K562 (cell line): ENCODE measurements at regions not wholly inside any gene's neighbourhood (a gene's known extent, or its start where the extent isn't known, plus 50 kb on each side); places are given as distances from the start of the nearest gene placed in this dataset.

Source experiments
- ATAC-seq: fragments of 200-7000 bp; cut with Tn5 transposase; 3 replicates; pipeline ENCODE4 v1.9.1; 2020; ENCODE audit warnings: moderate library complexity
- BruUV-seq: library from RNA; stranded (reverse); fragments of 400-500 nt; replicated peaks from 2 replicates; lab custom pipeline; 2021; lab: Mats Ljungman, UMichigan
- CTCF ChIA-PET: fragments of 300-600 bp; formaldehyde crosslinking; extraction: SDS; loops from one replicate; lab custom pipeline; 2021; ENCODE audit warnings: low intra/inter-chr PET ratio; lab: Yijun Ruan, JAX
- POLR2A ChIA-PET: fragments of 300-600, 350-650 bp; sonication (Branson Sonifier 250); formaldehyde crosslinking; extraction: SDS; loops from one replicate; lab custom pipeline; 2021; ENCODE audit warnings: antibody characterized with exemption, inconsistent platforms; lab: Yijun Ruan, JAX
- DNase-seq, 4 experiments: peaks; one replicate each; pipeline versions ENCODE4 v3.0.0 to v3.0.0-alpha.2; 2011 to 2018; ENCODE audit warnings: low spot score in 3 of 4, mixed read lengths in 3 of 4; ENCODE audit errors: extremely low read depth in 1 of 4
- FAIRE-seq: peaks from 2 replicates; lab custom pipeline; 2011; peaks lifted over from hg19 to GRCh38; lab: Jason Lieb, UNC
- H2AFZ ChIP-seq: 2 replicates; pipeline ENCODE4 v1.6.0; 2011; ENCODE audit warnings: low read depth, low read length, control low read depth, inconsistent platforms
- H3K27ac ChIP-seq: fragments of 200-600 bp; 3 replicates; pipeline ENCODE4 v1.8.0; 2011; ENCODE audit warnings: low read depth, mild to moderate bottlenecking, control low read depth, inconsistent platforms, low read length, moderate library complexity, mixed read lengths; ENCODE audit errors: extremely low read depth
- H3K27me3 ChIP-seq, 2 experiments: fragments of 300-600 bp in 1 of 2; 2 replicates in 1 of 2; 3 replicates in 1 of 2; pipeline versions ENCODE4 v1.6.0 to v1.8.0; 2011; ENCODE audit warnings: inconsistent platforms in 2 of 2, low read length in 2 of 2, mild to moderate bottlenecking in 1 of 2, mixed read lengths in 1 of 2, moderate library complexity in 1 of 2; ENCODE audit not compliant: control insufficient read depth in 2 of 2, insufficient read depth in 2 of 2
- H3K36me3 ChIP-seq: fragments of 300-600 bp; 3 replicates; pipeline ENCODE4 v1.8.0; 2011; ENCODE audit warnings: mild to moderate bottlenecking, low read length, inconsistent platforms; ENCODE audit not compliant: control insufficient read depth, insufficient read depth
- H3K4me1 ChIP-seq, 2 experiments: fragments of 200-600 bp in 1 of 2; replicated peaks in 1 of 2; 2 replicates in 1 of 2; 3 replicates in 1 of 2; pipeline versions ENCODE4 v1.5.1 to v1.8.0; 2011; ENCODE audit warnings: inconsistent platforms in 2 of 2, low read length in 2 of 2, mild to moderate bottlenecking in 1 of 2, mixed read lengths in 1 of 2, moderate library complexity in 1 of 2; ENCODE audit not compliant: control insufficient read depth in 2 of 2, insufficient read depth in 2 of 2
- H3K4me2 ChIP-seq: 2 replicates; pipeline ENCODE4 v1.6.1; 2011; ENCODE audit warnings: low read length, control low read depth, inconsistent platforms, mixed read lengths; ENCODE audit not compliant: insufficient read depth
- H3K4me3 ChIP-seq: fragments of 200-600 bp; sonication (generic), shearing (Covaris generic); 2 replicates; pipeline ENCODE4 v1.5.1; 2016; ENCODE audit warnings: control low read depth, inconsistent platforms
- H3K79me2 ChIP-seq: fragments of 200-600 bp; 3 replicates; pipeline ENCODE4 v1.8.0; 2011; ENCODE audit warnings: low read length, inconsistent platforms; ENCODE audit not compliant: control insufficient read depth, insufficient read depth
- H3K9ac ChIP-seq, 2 experiments: 2 replicates each; pipeline versions ENCODE4 v1.6.0 to v1.6.1; 2011; ENCODE audit warnings: low read depth in 2 of 2, low read length in 2 of 2, control low read depth in 1 of 2, inconsistent platforms in 1 of 2, mild to moderate bottlenecking in 1 of 2, mixed read lengths in 1 of 2; ENCODE audit not compliant: insufficient read depth in 1 of 2
- H3K9me1 ChIP-seq: one replicate; pipeline ENCODE4 v1.6.0; 2011; ENCODE audit warnings: inconsistent platforms, mild to moderate bottlenecking, low read length, moderate library complexity; ENCODE audit not compliant: control insufficient read depth, insufficient read depth
- H3K9me3 ChIP-seq: replicated peaks from 2 replicates; pipeline ENCODE4 v1.5.1; 2011; ENCODE audit warnings: low read depth, low read length, inconsistent platforms; ENCODE audit not compliant: control insufficient read depth, insufficient read depth
- H4K20me1 ChIP-seq: replicated peaks from 2 replicates; pipeline ENCODE4 v1.6.1; 2011; ENCODE audit warnings: low read length, inconsistent platforms, mixed read lengths; ENCODE audit not compliant: control insufficient read depth, insufficient read depth
- BMI1 ChIP-seq: fragments of 150-350 bp; IDR thresholded peaks from 2 replicates; pipeline ENCODE4 v1.6.1; 2014; ENCODE audit warnings: low read length
- CEBPG ChIP-seq, 3 experiments: fragments of 200-800 bp in 1 of 3; sonication (Bioruptor generic) in 1 of 3; sonication (generic) in 1 of 3; formaldehyde crosslinking in 1 of 3; IDR thresholded peaks in 2 of 3; conservative IDR thresholded peaks in 1 of 3; 2 replicates each; pipeline versions ENCODE4 v1.6.1 to v1.8.0; 2016 to 2022; ENCODE audit warnings: missing compliant biosample characterization in 2 of 3, missing genetic modification characterization in 2 of 3, mild to moderate bottlenecking in 1 of 3, missing genetic modification reagents in 1 of 3
- GATAD2A ChIP-seq: fragments of 450-650 bp; IDR thresholded peaks from 2 replicates; pipeline ENCODE4 v1.6.1; 2017
- JUN ChIP-seq, 2 experiments: sonication (generic) in 1 of 2; formaldehyde crosslinking in 1 of 2; IDR thresholded peaks; 2 replicates each; pipeline versions ENCODE4 v1.6.1 to v1.8.0; 2012 to 2022; ENCODE audit warnings: borderline replicate concordance in 2 of 2, mild to moderate bottlenecking in 2 of 2, improper control_type of control experiment in 1 of 2, low read depth in 1 of 2, low read length in 1 of 2, missing genetic modification reagents in 1 of 2
- MAX ChIP-seq: sonication (generic); formaldehyde crosslinking; IDR thresholded peaks from 2 replicates; pipeline ENCODE4 v1.9.0; 2022; ENCODE audit warnings: mild to moderate bottlenecking, missing genetic modification reagents
- NFRKB ChIP-seq: fragments of 450-650 bp; IDR thresholded peaks from 2 replicates; pipeline ENCODE4 v1.6.1; 2016; ENCODE audit warnings: low read depth
- PATZ1 ChIP-seq: fragments of 250-450 bp; sonication (Bioruptor Pico); IDR thresholded peaks from 2 replicates; pipeline ENCODE4 v1.5.0; 2020; ENCODE audit warnings: mild to moderate bottlenecking, borderline replicate concordance
- PHTF2 ChIP-seq: fragments of 250-450 bp; sonication (Bioruptor Pico); IDR thresholded peaks from 2 replicates; pipeline ENCODE4 v1.5.0; 2021; ENCODE audit warnings: mild to moderate bottlenecking
- RBM15 ChIP-seq: fragments of 200-400 bp; formaldehyde crosslinking; IDR thresholded peaks from 2 replicates; pipeline ENCODE4 v1.6.1; 2018; ENCODE audit warnings: mild to moderate bottlenecking, low read length, moderate library complexity; ENCODE audit not compliant: insufficient read depth
- TBL1XR1 ChIP-seq, 2 experiments: IDR thresholded peaks; 2 replicates each; pipeline ENCODE4 v1.6.1; 2012; ENCODE audit warnings: improper control_type of control experiment in 2 of 2, low read length in 2 of 2, mild to moderate bottlenecking in 1 of 2
- TRIM28 ChIP-seq: fragments of 450-650 bp; IDR thresholded peaks from 2 replicates; pipeline ENCODE4 v1.6.1; 2017
- ZNF511 ChIP-seq: sonication (generic); formaldehyde crosslinking; IDR thresholded peaks from 2 replicates; pipeline ENCODE4 v1.8.0; 2022; ENCODE audit warnings: mild to moderate bottlenecking, missing genetic modification reagents
- WGBS: fragments of 100-300 bp; shearing (Covaris generic); methylation state at CpG from one replicate; pipeline ENCODE4 v1.1.6; 2016; ENCODE audit warnings: low coverage, mixed read lengths; ENCODE audit not compliant: insufficient coverage; ENCODE audit errors: missing lambda C conversion rate; 5-methylcytosine and 5-hydroxymethylcytosine counted together
- in situ Hi-C: fragments of 300-500 bp; cut with MboI; formaldehyde crosslinking; loops from 4 replicates; pipeline ENCODE4 v1.15.0; 2018; ENCODE audit warnings: inconsistent platforms, mixed read lengths
- intact Hi-C: fragments of 100-400 bp; cut with micrococcal nuclease; formaldehyde crosslinking; loops from 2 replicates; pipeline ENCODE4 v1.14.2; 2022
- TF ChIP-seq, protein P1 (sequence below): fragments of 250-450 bp; sonication (Bioruptor Pico); IDR thresholded peaks from 2 replicates; pipeline ENCODE4 v1.4.0; 2020; ENCODE audit warnings: borderline replicate concordance
- TF ChIP-seq, protein P2 (sequence below): fragments of 250-450 bp; sonication (Bioruptor Pico); IDR thresholded peaks from 2 replicates; pipeline ENCODE4 v1.5.0; 2021
- TF ChIP-seq, protein P3 (sequence below): fragments of 250-450 bp; sonication (Bioruptor Pico); IDR thresholded peaks from 2 replicates; pipeline ENCODE4 v1.8.0; 2022; ENCODE audit warnings: moderate library complexity, mild to moderate bottlenecking, inconsistent platforms

DNA sequence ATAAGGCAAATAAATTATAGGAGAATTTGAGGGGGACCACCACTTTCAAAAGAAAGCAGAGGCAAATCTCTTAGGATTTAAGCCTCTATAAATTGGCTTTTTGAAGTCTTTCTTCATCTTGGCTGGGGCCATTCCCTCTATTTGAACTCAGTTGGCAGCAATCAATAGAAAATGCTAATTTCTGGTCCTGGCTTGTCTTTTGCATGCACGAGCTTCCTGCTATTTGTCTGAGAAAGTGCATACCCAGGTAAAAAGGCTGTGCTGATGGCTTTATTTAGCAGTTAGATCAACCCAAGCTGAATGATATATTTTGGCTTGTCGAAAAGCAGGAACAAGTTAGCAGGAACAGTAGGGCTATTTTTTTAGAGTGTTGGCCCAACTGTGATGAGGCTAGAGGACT lies 64.1 kb upstream of the GRAMD1B start:
- Histone ChIP-seq H3K4me2 (no peak overlapping the region), H2AFZ (no peak overlapping the region), H3K9me3 (no peaks in the 10 kb centered on the region), H3K79me2 (no peaks in the 10 kb centered on the region), H3K27me3 (peaks cover 0 to 4% of the 10 kb centered on the region in 2 experiments; a peak in 1 of 5 replicates), H3K4me3 (no peak overlapping the region), H3K9ac (no peak overlapping the region), H4K20me1 (0 out of 2 replicates have a peak, but pooled peaks cover 3% of the 10 kb centered on the region), H3K36me3 (no peaks in the 10 kb centered on the region), H3K4me1 (no peaks in the 10 kb centered on the region), H3K27ac (no peak overlapping the region), H3K9me1 (no peaks in the 10 kb centered on the region)
- no peak for FAIRE-seq
- intact Hi-C loops = no loop called here
- WGBS = 0% methylated on average over 2 of the region's 2 CpGs
- in situ Hi-C loops = no loop called here
- POLR2A ChIA-PET = no interaction called here
- no peak for DNase-seq
- ATAC-seq = no peak
- CTCF ChIA-PET = no interaction called here
- BruUV-seq = no TSS peak
- TF ChIP-seq TBL1XR1 (IDR thresholded peaks at IDR 0.05; ENCODE audit: low read length in 2 of 2) (no peak), RBM15 (no peak), BMI1 (no peak), PHTF2 (CRISPR knock-in tag) (no peak), JUN (IDR thresholded peaks at IDR 0.05; ENCODE audit: borderline replicate concordance, low read depth, low read length) (no peak), JUN (CRISPR knock-in tag; IDR thresholded peaks at IDR 0.05; ENCODE audit: borderline replicate concordance) (no peak), CEBPG (CRISPR knock-in tag; IDR thresholded peaks at IDR 0.05) (no peak), CEBPG (tag; conservative IDR thresholded peaks at IDR 0.05 in 1 of 2, IDR thresholded peaks at IDR 0.05 in 1 of 2) (no peak), ZNF511 (CRISPR knock-in tag) (no peak), MAX (CRISPR knock-in tag) (no peak), PATZ1 (CRISPR knock-in tag) (no peak), TRIM28 (no peak), NFRKB (no peak), GATAD2A (no peak)
- TF ChIP-seq, protein P1, sequence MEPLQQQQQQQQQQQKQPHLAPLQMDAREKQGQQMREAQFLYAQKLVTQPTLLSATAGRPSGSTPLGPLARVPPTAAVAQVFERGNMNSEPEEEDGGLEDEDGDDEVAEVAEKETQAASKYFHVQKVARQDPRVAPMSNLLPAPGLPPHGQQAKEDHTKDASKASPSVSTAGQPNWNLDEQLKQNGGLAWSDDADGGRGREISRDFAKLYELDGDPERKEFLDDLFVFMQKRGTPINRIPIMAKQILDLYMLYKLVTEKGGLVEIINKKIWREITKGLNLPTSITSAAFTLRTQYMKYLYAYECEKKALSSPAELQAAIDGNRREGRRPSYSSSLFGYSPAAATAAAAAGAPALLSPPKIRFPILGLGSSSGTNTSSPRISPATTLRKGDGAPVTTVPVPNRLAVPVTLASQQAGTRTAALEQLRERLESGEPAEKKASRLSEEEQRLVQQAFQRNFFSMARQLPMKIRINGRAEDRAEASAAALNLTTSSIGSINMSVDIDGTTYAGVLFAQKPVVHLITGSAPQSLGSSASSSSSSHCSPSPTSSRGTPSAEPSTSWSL (CRISPR knock-in tag) = no peak
- TF ChIP-seq, protein P2, sequence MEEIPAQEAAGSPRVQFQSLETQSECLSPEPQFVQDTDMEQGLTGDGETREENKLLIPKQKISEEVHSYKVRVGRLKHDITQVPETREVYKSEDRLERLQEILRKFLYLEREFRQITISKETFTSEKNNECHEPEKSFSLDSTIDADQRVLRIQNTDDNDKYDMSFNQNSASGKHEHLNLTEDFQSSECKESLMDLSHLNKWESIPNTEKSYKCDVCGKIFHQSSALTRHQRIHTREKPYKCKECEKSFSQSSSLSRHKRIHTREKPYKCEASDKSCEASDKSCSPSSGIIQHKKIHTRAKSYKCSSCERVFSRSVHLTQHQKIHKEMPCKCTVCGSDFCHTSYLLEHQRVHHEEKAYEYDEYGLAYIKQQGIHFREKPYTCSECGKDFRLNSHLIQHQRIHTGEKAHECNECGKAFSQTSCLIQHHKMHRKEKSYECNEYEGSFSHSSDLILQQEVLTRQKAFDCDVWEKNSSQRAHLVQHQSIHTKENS (CRISPR knock-in tag) = no peak
- TF ChIP-seq, protein P3, sequence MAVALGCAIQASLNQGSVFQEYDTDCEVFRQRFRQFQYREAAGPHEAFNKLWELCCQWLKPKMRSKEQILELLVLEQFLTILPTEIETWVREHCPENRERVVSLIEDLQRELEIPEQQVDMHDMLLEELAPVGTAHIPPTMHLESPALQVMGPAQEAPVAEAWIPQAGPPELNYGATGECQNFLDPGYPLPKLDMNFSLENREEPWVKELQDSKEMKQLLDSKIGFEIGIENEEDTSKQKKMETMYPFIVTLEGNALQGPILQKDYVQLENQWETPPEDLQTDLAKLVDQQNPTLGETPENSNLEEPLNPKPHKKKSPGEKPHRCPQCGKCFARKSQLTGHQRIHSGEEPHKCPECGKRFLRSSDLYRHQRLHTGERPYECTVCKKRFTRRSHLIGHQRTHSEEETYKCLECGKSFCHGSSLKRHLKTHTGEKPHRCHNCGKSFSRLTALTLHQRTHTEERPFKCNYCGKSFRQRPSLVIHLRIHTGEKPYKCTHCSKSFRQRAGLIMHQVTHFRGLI (CRISPR knock-in tag) = no peak
